SK-N-MC (cell line): ENCODE measurements at regions not wholly inside any gene's neighbourhood (a gene's known extent, or its start where the extent isn't known, plus 50 kb on each side); places are given as distances from the start of the nearest gene placed in this dataset.

Source experiments
- EZH2 ChIP-seq: fragments of 200-600 bp; sonication (generic); IDR thresholded peaks from one replicate; pipeline ENCODE4 v1.6.1; 2017; ENCODE audit warnings: antibody characterized with exemption
- FOXP2 ChIP-seq: optimal IDR thresholded peaks from 2 replicates; pipeline ENCODE3; 2011; ENCODE audit warnings: mild to moderate bottlenecking, moderate library complexity; ENCODE audit not compliant: insufficient read depth; ENCODE audit errors: extremely low read length, control extremely low read depth
- POLR2AphosphoS5 ChIP-seq: IDR thresholded peaks from 2 replicates; pipeline ENCODE4 v1.6.1; 2012; ENCODE audit warnings: mild to moderate bottlenecking, low read depth, low read length, borderline replicate concordance

- TF ChIP-seq EZH2 (no peak), FOXP2 (no peak), POLR2AphosphoS5 (no peak)
These were observed 783.6 kb upstream of the ACVR2A start for GRCh38 chr2:147061269-147061668.
